GM15510 (cell line): ENCODE measurements at regions not wholly inside any gene's neighbourhood (a gene's known extent, or its start where the extent isn't known, plus 50 kb on each side); places are given as distances from the start of the nearest gene placed in this dataset.

Source experiments
- POLR2A ChIP-seq: IDR thresholded peaks from 3 replicates; pipeline ENCODE4 v1.6.1; 2011; ENCODE audit warnings: borderline replicate concordance; ENCODE audit not compliant: insufficient read length; ENCODE audit errors: extremely low read depth

DNA sequence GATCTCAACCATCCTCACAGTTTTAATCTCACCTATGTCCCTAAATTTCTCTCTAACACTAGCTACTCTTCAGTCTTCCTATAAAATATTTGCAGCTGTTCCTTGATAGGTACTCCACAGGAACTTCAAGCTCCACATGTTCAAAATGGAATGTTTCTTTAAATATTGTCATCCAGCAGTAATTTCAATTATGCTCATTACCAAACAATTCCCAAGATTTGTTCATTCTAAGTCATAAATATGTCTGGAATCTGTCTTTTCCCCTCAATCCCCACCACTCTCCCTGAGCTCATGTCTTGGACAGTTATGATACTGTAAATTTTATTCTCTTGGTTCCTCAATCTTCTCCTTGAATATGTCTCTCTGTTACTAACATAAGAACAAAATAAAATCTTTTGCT is 214.4 kb downstream of the NRIP1 start:
- no peak for TF ChIP-seq POLR2A

DNA sequence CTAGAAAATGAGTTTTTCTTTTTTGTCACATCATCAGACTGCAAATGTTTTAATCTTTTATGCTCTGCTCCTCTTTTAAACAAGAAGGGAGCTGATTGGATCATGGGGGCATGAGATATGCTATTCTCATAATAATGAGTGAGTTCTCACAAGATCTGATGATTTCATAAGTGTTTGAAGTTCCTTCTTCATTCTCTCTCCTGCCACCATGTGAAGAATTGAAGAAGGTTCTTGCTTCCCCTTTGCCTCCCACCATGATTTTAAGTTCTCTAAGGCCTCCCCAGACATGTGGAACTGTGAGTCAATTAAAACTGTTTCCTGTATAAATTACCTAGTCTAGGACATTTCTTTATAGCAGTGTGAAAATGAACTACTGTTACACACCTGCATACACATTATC is 218.2 kb downstream of the NRIP1 start:
- TF ChIP-seq POLR2A: no peak

DNA sequence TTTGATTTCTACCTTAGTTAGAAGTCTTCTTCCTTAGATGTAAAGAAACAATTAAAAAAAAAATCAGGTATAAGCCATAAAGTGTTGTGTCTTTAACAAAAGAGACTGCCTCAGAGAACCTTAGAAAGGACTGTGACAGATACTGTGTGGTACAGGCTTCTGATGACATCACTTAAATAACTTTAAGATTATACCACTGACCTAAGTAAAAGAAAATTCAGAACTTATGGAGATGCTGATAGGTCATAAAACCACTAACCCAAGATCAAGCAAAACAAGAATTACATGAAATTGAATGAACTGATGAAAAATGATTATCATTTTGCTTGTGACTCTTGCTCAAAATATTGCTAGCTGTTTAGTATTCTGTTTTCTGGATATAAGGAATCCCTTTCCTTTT is 220.8 kb downstream of the NRIP1 start:
- no peak for TF ChIP-seq POLR2A

DNA sequence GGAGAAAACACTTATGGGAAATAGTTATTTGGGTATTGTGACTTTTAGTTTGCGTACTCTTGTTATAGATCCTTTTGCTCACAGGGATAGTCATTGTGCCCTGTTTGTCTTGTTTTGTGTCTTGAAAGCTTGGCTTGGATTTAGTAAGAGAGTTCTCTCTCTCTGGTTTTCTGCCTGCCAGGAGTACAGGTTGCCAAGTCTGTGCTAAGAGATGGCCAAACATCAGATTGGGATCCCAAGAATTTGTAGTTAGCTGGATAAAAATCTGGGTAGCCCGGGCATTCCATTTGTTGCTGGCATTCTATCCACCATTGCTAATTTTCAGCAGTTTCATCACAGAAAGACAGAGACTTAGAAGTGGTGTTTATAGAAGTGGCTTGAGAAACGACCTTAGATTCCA is 222.2 kb downstream of the NRIP1 start:
- no peak for TF ChIP-seq POLR2A

DNA sequence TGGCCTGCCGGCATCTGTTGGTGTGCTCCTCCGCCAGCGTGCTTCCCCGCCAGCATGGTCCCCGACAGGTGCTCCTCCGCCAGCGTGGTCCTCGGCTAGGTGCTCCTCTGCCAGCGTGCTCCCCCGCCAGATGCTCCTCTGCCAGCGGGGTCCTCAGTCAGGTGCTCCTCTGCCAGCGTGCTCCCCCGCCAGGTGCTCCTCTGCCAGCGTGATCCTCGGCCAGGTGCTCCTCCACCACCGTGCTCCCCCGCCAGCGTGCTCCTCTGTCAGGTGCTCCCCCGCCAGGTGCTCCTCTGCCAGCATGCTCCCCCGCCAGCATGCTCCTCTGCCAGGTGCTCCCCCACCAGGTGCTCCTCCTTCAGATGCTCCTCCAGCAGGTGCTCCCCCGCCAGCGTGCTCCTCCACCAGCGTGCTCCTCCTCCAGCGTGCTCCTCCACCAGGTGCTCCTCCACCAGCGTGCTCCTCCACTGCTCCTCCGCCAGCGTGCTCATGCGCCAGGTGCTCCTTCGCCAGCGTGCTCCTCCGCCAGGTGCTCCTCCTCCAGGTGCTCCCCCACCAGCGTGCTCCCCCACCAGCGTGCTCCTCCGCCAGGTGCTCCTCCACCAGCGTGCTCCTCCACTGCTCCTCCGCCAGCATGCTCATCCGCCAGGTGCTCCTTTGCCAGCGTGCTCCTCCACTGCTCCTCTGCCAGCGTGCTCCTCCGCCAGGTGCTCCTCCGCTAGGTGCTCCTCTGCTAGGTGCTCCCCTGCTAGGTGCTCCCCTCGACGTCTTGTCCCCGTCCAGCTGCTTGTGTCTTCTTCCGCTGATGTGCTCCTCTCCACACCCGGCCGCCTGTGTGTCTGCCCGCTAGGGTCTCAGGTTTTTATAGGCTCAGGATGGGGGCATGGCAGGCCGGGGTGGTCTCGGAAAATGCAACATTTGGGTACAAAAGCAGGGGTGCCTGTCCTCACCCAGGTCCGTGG is 223.0 kb downstream of the NRIP1 start:
- TF ChIP-seq POLR2A: no peak

DNA sequence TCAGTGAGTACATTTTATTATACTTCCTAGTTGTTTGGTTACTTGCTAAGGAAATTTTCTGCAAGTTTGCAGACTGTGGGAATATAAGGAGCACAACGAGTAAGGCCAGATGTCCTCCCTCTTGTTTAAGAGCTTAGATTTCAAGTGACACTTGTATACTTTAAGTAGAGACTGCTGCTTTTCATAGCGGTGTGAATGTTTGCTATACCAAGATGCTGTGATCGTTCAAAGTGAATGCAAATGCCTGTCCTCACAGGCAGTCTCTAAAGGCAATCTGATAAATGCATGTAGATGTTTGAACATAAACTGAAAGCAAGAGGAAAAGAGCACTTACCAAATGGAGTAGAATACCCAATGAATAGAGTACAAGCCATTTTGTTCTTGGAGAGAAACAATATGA is 226.4 kb downstream of the NRIP1 start:
- TF ChIP-seq POLR2A: no peak

DNA sequence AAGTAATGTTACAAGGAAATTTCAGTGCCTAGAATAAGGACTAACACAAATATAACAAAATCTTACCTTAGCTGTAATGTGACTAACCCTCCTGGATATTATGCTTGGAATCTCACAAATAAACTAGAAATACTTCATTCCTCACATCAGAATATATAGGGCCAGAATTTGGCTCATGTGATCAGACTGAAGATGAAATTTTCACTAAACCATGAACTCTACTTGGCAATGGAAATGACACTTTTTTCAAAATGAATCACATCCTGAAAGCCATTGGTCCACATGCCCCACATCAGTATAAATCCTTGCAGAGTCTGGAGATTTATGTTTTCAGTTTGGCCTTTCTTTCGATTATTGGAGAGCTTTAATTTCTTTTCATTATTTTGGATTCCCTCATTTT is 227.8 kb downstream of the NRIP1 start:
- TF ChIP-seq POLR2A: no peak

DNA sequence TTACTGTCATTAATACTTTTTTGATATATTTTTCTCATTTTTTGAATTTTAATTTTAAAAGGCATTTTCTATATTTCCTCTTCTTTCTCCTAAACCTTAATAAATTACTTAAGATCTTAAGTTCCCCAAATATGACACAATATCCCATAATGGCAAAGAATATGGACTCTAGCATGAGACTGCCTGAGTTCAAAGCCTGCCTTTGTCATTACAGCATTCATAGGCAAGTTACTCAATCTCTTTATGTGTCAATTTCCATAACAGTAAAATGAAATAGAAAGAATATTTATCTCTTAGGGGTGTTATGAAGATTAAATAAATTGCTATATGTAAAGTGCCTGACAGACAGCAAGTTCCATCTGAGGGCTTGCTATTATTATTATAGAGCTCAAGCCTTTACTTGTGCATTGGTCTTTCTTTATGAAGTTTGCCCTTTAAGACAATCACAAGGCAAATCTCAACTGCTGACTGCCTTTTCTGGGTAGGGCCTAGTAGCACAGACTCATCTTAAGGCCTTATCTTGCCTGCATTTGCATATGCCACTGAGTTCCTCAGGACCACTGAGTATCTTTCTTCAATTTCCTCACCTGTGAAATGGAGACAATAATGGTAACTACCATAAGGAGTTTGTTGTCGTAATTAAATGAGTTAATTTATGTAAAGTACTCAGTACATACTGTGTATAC is 231.0 kb downstream of the NRIP1 start:
- TF ChIP-seq POLR2A: no peak

DNA sequence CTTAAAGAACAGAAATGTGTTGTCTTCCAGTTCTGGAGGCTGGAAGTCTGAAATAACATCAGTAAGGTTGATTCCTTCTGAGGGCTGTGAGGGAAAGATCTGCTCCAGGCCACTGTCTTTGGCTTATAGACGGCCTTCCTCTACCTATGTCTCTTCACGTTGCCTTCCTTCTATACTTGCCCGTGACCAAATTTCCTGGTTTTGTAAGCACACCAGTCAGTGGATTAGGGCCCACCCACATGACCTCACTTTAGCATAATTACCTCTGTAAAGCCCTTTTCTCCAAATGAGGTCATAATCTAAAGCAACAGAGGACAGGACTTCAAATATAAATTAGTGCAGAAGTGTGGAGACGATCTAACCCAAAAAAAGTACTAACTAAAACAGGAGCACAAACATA is 231.6 kb downstream of the NRIP1 start:
- TF ChIP-seq POLR2A: no peak

DNA sequence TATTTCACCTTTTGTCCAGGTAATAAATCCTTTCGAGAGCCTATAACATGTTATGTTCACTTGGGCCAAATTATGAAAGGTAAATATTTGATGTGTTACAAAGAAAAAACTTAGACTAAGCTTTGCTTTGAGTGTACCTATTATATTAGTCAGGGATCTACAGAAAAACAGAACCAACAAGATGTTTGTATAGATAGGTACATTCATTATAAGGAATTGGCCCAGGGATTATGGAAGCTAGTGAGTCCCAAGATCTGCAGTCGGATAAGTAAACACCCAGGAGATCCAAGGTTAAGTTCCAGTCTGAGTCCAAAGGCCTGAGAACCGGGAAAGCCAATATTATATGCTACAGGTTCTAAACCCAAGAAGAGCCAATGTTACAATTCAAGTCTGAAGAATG is 234.5 kb downstream of the NRIP1 start:
- TF ChIP-seq POLR2A: no peak

DNA sequence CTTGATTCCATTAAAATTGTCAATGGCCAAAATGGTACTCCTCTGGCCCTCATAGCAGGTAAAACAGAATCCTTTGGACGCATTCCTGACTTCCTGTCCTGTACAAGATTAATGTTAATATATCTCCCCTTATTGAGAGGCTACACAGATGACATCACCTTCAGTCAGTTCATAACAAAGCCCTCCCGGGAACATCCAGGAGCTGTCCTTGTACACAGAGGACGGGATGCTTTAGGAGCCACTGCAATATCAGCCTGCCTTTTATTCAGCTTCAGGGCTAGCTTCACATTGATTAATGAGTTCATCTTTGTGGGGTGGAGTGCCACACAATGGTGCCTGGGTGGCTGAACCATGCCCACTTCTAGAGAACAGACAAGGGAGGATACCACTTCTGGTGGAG is 235.1 kb downstream of the NRIP1 start:
- no peak for TF ChIP-seq POLR2A

DNA sequence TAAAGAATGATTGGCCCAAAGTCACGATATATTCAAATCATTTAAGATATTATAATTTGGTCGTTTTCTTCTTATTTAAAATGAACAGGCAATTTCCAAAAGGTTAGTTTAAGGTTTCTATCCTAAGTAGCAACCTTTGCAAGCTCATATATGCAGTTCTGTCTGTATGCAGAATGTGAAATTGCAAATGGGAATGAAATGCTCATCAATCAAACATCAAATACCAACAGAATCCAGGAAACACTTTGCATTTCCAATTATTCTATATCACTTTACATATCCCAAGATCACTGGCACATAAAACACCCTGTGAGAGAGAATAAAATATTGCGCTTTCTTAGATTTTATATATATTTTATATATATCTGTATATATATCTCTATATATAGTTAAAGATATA is 237.3 kb downstream of the NRIP1 start:
- TF ChIP-seq POLR2A: no peak

DNA sequence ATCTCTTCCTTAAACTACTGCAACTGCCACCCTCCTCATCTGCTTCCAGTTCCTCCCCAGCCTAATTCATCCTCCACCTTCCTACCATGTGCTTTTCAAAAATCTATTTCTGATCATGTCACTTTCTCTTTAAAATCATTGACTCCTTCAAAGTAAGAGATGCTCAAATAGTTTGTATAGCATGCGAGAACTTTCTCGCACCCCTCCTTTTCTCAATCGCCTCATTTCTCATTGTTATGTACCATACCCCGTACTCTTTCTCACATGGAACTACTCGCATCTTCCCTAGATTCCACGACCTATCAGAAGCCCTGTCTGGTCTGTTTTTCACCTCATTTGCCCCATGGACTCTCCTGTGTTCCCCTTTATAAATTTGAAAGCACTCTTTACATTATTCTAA is 238.2 kb downstream of the NRIP1 start:
- no peak for TF ChIP-seq POLR2A

DNA sequence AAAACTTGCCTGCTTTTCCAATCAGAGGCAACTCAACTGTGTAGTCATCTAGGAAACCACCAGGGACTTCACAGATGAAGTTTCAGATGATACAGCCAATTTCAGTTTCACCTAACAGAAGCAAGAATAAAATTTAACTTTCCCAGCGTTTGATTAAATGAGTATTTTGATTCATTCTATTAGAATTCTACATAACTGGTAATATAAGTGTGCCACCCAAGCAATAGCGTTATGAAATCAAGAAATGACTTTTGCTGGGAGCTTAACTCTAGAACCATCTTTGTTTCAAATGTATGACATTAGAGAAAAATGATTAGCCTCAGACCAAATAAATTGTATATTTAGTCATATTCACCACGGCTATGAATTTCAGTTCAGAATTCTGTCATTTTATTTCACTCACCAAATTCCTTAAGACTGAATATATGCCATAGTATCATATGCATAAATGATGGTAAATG is 239.3 kb downstream of the NRIP1 start:
- no peak for TF ChIP-seq POLR2A

DNA sequence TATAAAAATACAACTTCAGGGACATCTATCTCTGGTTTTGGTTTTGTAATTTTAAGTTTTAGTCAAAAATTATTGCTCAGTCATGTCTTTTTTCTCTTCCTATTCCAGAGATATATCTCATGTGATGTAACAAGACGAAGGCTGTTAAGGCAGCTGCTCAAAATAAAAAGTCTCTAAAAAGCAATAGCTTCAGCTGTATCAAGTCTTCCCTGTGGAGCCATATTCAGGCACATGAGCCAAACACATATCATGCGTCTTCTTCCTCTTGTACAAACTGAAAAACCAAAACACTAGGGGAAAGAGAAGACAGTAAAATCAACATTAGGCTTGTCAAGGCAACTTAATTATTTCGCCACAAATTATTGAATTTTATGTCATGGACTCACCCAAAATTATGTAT is 240.7 kb downstream of the NRIP1 start:
- TF ChIP-seq POLR2A: no peak

DNA sequence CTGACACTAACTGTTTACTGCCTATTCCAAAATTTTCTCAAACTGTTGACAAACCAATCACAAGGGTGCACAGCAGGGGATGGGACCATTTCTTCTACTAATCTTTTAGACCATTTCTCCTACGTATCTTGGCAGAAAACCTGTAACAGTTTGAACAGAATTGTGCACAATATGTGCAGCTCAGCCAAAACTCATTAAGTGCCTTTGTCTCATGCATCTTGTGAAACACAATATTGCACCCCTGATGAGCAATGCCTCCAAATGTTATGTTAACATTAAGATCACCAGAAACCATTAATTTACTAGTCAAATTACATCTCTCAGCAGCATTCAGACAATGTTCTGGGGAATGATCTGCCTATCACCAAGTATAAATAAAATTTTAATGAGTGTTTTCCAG is 247.5 kb downstream of the NRIP1 start:
- TF ChIP-seq POLR2A: no peak
